ENCODE measurements at regions not wholly inside any gene's neighbourhood (a gene's known extent, or its start where the extent isn't known, plus 50 kb on each side); places are given as distances from the start of the nearest gene placed in this dataset.

DNA sequence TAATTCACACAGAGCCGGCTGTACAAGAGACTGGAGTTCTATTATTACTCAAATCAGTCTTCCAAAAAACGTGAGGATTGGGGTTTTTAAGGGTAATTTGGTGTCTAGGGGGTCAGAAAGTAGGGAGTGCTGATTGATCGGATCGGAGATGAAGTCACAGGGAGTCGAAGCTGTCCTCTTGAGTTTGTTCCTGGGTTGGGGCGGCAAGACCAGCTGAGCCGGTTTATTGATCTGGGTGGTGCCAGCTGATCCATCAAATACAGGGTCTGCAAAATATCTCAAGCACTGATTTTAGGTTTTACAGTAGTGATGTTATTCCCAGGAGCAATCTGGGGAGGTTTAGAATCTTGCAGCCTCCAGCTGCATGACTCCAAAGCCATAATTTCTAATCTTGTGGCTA, 262.7 kb downstream of the KCNRG start:
- Histone ChIP-seq H3K9ac (ENCODE audit: low read length) (no peak overlapping the region), H3K4me2 (ENCODE audit: low read depth, low read length, poor library complexity, severe bottlenecking) (no peak overlapping the region), H3K27ac (ENCODE audit: low read depth, low read length) (no peak overlapping the region), H3K27me3 (ENCODE audit: low read length) (no peaks in the 10 kb centered on the region), H3K9me3 (ENCODE audit: insufficient read depth, low read length) (no peaks in the 10 kb centered on the region), H3F3A (ENCODE audit: insufficient read depth) (no peaks in the 10 kb centered on the region), H3K36me3 (ENCODE audit: low read length) (no peaks in the 10 kb centered on the region), H4K20me1 (ENCODE audit: low read depth, low read length) (no peaks in the 10 kb centered on the region), H2AFZ (ENCODE audit: low read depth, low read length, severe bottlenecking) (no peak overlapping the region), H3K9me2 (replicated peaks; ENCODE audit: insufficient read depth, low read length) (no peaks in the 10 kb centered on the region), H3K4me3 (ENCODE audit: insufficient read depth, low read length, poor library complexity, severe bottlenecking) (no peak overlapping the region), H3K79me2 (ENCODE audit: insufficient read depth, low read length) (no peaks in the 10 kb centered on the region)
- TF ChIP-seq EZH2phosphoT487 (conservative IDR thresholded peaks at IDR 0.05; ENCODE audit: low read length): no peak
- TF ChIP-seq, protein P1, sequence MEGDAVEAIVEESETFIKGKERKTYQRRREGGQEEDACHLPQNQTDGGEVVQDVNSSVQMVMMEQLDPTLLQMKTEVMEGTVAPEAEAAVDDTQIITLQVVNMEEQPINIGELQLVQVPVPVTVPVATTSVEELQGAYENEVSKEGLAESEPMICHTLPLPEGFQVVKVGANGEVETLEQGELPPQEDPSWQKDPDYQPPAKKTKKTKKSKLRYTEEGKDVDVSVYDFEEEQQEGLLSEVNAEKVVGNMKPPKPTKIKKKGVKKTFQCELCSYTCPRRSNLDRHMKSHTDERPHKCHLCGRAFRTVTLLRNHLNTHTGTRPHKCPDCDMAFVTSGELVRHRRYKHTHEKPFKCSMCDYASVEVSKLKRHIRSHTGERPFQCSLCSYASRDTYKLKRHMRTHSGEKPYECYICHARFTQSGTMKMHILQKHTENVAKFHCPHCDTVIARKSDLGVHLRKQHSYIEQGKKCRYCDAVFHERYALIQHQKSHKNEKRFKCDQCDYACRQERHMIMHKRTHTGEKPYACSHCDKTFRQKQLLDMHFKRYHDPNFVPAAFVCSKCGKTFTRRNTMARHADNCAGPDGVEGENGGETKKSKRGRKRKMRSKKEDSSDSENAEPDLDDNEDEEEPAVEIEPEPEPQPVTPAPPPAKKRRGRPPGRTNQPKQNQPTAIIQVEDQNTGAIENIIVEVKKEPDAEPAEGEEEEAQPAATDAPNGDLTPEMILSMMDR (IDR thresholded peaks at IDR 0.05; ENCODE audit: insufficient read depth, low read length, poor library complexity, severe bottlenecking): no peak

DNA sequence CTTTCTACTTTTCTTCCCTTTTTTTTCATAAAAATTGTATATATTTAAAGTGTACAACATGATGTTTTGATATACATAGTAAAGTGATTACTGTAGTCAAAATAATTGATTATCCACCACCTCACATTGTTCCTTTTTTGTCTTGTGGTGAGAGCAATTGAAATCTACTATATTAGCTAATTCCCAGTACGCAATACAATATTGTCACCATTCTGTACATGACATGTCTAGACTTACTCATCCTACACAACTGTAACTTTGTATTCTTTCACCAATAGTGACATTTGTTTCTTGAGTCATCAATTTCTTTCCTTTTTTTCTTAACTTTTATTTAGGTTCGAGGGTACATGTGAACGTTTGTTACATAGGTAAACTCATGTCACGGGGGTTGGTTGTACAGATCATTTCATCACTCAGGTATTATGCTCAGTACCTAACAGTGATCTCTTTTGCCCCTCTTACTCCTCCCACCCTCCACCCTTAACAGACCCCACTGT, 265.2 kb downstream of the KCNRG start:
- H3K27me3 ChIP-seq (ENCODE audit: low read length): no peaks in the 10 kb centered on the region
- no peak overlapping the region for H3K4me2 ChIP-seq (ENCODE audit: low read depth, low read length, poor library complexity, severe bottlenecking)
- H3F3A ChIP-seq (ENCODE audit: insufficient read depth): no peaks in the 10 kb centered on the region
- no peaks in the 10 kb centered on the region for H3K36me3 ChIP-seq (ENCODE audit: low read length)
- H2AFZ ChIP-seq (ENCODE audit: low read depth, low read length, severe bottlenecking): no peak overlapping the region
- no peaks in the 10 kb centered on the region for H3K9me3 ChIP-seq (ENCODE audit: insufficient read depth, low read length)
- no peak for TF ChIP-seq EZH2phosphoT487 (conservative IDR thresholded peaks at IDR 0.05; ENCODE audit: low read length)
- TF ChIP-seq, protein P1 (IDR thresholded peaks at IDR 0.05; ENCODE audit: insufficient read depth, low read length, poor library complexity, severe bottlenecking): no peak
- no peak overlapping the region for H3K9ac ChIP-seq (ENCODE audit: low read length)
- H3K27ac ChIP-seq (ENCODE audit: low read depth, low read length): no peak overlapping the region
- H3K79me2 ChIP-seq (ENCODE audit: insufficient read depth, low read length): no peaks in the 10 kb centered on the region
- H3K4me3 ChIP-seq (ENCODE audit: insufficient read depth, low read length, poor library complexity, severe bottlenecking): no peak overlapping the region
- no peaks in the 10 kb centered on the region for H3K9me2 ChIP-seq (replicated peaks; ENCODE audit: insufficient read depth, low read length)
- H4K20me1 ChIP-seq (ENCODE audit: low read depth, low read length): no peaks in the 10 kb centered on the region

DNA sequence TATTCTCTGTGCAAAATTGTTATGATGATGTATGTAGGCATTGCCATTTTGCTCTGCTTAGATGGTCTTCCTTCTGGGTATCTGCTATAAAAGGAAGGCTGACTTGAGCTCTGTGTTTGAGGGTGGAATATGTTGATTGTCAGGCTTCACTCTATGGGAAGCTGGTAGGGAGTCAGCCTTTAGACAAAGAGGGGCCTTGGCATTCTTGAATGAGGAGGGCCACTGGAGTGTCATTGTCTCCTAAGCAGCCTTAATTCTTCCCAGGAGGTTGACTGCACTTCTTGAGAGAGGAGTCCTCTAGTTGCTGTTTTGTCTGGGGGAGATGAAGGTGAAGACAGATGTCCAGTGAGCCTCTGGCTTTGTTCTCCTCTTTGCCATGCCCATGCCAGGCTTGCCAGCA, 266.8 kb downstream of the KCNRG start:
- H2AFZ ChIP-seq (ENCODE audit: low read depth, low read length, severe bottlenecking): no peak overlapping the region
- no peaks in the 10 kb centered on the region for H3F3A ChIP-seq (ENCODE audit: insufficient read depth)
- H3K27me3 ChIP-seq (ENCODE audit: low read length): no peaks in the 10 kb centered on the region
- no peak overlapping the region for H3K9ac ChIP-seq (ENCODE audit: low read length)
- H3K36me3 ChIP-seq (ENCODE audit: low read length): no peaks in the 10 kb centered on the region
- H3K9me2 ChIP-seq (replicated peaks; ENCODE audit: insufficient read depth, low read length): no peaks in the 10 kb centered on the region
- no peak overlapping the region for H3K4me2 ChIP-seq (ENCODE audit: low read depth, low read length, poor library complexity, severe bottlenecking)
- H3K4me3 ChIP-seq (ENCODE audit: insufficient read depth, low read length, poor library complexity, severe bottlenecking): no peak overlapping the region
- no peaks in the 10 kb centered on the region for H4K20me1 ChIP-seq (ENCODE audit: low read depth, low read length)
- H3K79me2 ChIP-seq (ENCODE audit: insufficient read depth, low read length): no peaks in the 10 kb centered on the region
- H3K27ac ChIP-seq (ENCODE audit: low read depth, low read length): no peak overlapping the region
- no peak for TF ChIP-seq EZH2phosphoT487 (conservative IDR thresholded peaks at IDR 0.05; ENCODE audit: low read length)
- TF ChIP-seq, protein P1 (IDR thresholded peaks at IDR 0.05; ENCODE audit: insufficient read depth, low read length, poor library complexity, severe bottlenecking): no peak
- no peaks in the 10 kb centered on the region for H3K9me3 ChIP-seq (ENCODE audit: insufficient read depth, low read length)

Measured in SU-DHL-6 (cell line).